ENCODE measurements at regions not wholly inside any gene's neighbourhood (a gene's known extent, or its start where the extent isn't known, plus 50 kb on each side); places are given as distances from the start of the nearest gene placed in this dataset.

- TF ChIP-seq CTCF (IDR thresholded peaks at IDR 0.05; ENCODE audit: borderline replicate concordance, extremely low read depth, low read length, poor library complexity, severe bottlenecking): no peak
- TF ChIP-seq EZH2 (IDR thresholded peaks at IDR 0.05; ENCODE audit: borderline replicate concordance, low read depth, low read length, severe bottlenecking): no peak
Measured at GRCh38 chr2:19120181-19120580, 238.2 kb downstream of the OSR1 start.
